HEK293T (cell line): ENCODE measurements at regions not wholly inside any gene's neighbourhood (a gene's known extent, or its start where the extent isn't known, plus 50 kb on each side); places are given as distances from the start of the nearest gene placed in this dataset.

Source experiments
- CTCF ChIA-PET: fragments of 350-600 bp; formaldehyde crosslinking; extraction: SDS; loops from one replicate; lab custom pipeline; 2021; ENCODE audit warnings: antibody characterized with exemption, inconsistent platforms; lab: Yijun Ruan, JAX
- POLR2A ChIA-PET: fragments of 350-600 bp; formaldehyde crosslinking; extraction: SDS; loops from one replicate; lab custom pipeline; 2020; ENCODE audit warnings: antibody characterized with exemption, inconsistent platforms; lab: Yijun Ruan, JAX
- DNase-seq: peaks from one replicate; pipeline ENCODE4 v3.0.0; 2012; ENCODE audit warnings: mixed read lengths; ENCODE audit errors: extremely low spot score
- ARNT ChIP-seq: fragments of 450-650 bp; IDR thresholded peaks from 2 replicates; pipeline ENCODE4 v1.6.1; 2017; ENCODE audit warnings: mild to moderate bottlenecking
- BHLHE40 ChIP-seq: fragments of 450-650 bp; IDR thresholded peaks from 2 replicates; pipeline ENCODE4 v1.6.1; 2016; ENCODE audit warnings: mild to moderate bottlenecking, moderate library complexity, borderline replicate concordance
- CTBP1 ChIP-seq: fragments of 450-650 bp; IDR thresholded peaks from 2 replicates; pipeline ENCODE4 v1.6.1; 2016; ENCODE audit warnings: borderline replicate concordance
- ELF4 ChIP-seq: fragments of 450-650 bp; IDR thresholded peaks from 2 replicates; pipeline ENCODE4 v1.6.1; 2017; ENCODE audit warnings: antibody characterized with exemption
- FOXA1 ChIP-seq: fragments of 450-650 bp; IDR thresholded peaks from 2 replicates; pipeline ENCODE4 v1.6.1; 2016; ENCODE audit warnings: mild to moderate bottlenecking
- FOXK2 ChIP-seq: fragments of 450-650 bp; IDR thresholded peaks from 2 replicates; pipeline ENCODE4 v1.6.1; 2016; ENCODE audit warnings: mild to moderate bottlenecking
- FOXM1 ChIP-seq: fragments of 450-650 bp; IDR thresholded peaks from 2 replicates; pipeline ENCODE4 v1.6.1; 2017; ENCODE audit warnings: mild to moderate bottlenecking, borderline replicate concordance
- HDGF ChIP-seq: fragments of 450-650 bp; IDR thresholded peaks from 2 replicates; pipeline ENCODE4 v1.6.1; 2017; ENCODE audit warnings: antibody characterized with exemption, borderline replicate concordance
- L3MBTL2 ChIP-seq: fragments of 450-650 bp; conservative IDR thresholded peaks from 2 replicates; pipeline ENCODE4 v1.6.1; 2016; ENCODE audit warnings: mild to moderate bottlenecking
- LEF1 ChIP-seq: fragments of 450-650 bp; IDR thresholded peaks from 2 replicates; pipeline ENCODE4 v1.6.1; 2017; ENCODE audit warnings: mild to moderate bottlenecking, borderline replicate concordance
- NFRKB ChIP-seq: fragments of 450-650 bp; IDR thresholded peaks from 2 replicates; pipeline ENCODE4 v1.6.1; 2016; ENCODE audit warnings: mild to moderate bottlenecking, moderate library complexity
- SP1 ChIP-seq: fragments of 450-650 bp; IDR thresholded peaks from 2 replicates; pipeline ENCODE4 v1.6.1; 2017
- SUZ12 ChIP-seq: fragments of 450-650 bp; IDR thresholded peaks from 2 replicates; pipeline ENCODE4 v1.6.1; 2016; ENCODE audit warnings: mild to moderate bottlenecking
- TARDBP ChIP-seq: fragments of 450-650 bp; IDR thresholded peaks from 2 replicates; pipeline ENCODE4 v1.6.1; 2016
- ZNF384 ChIP-seq: fragments of 450-650 bp; IDR thresholded peaks from 2 replicates; pipeline ENCODE4 v1.6.1; 2016
- TF ChIP-seq, protein P1 (sequence below): fragments of 450-650 bp; IDR thresholded peaks from 2 replicates; pipeline ENCODE4 v1.6.1; 2016

DNA sequence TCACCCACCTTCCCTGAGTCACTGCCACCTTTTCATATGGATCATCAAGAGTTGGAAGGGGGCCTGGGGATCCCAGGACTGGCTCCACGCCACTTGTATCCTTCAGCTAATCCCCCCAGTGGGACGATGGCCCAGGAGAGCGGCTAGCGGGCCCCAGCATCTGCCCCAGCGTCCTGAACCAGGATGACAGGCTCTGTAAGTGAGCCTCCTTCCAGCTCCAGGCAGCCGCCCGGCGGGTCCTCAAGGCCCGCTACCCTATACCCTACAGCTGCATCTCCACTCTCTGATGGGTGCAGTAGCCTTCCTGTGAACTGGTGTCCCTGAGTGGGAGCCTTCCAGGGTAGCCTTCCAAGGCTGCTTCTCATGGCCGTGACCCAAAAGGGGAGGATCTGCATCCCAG is 183.1 kb downstream of the ATG4C start:
- CTCF ChIA-PET, result no interaction called here

DNA sequence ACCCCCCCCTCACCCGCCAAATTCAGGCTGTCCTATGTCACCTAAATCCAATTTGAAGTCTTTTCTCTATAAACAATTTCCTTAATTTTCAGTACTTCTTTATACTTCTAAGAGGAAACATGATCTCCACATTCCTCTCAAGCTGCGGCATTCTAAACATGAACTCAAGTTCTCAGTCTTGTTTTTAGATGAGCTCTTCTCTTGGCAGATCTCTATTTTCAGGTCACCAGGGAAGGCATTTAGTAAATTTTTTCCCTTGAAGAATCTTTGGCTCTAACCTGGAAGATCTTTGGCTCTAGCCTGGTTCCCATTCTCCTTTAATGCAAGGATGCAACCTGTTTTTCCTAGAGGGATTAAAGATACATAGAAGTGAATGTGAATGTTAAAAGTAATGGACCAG is 193.4 kb downstream of the ATG4C start:
- TF ChIP-seq SP1, result no peak
- TF ChIP-seq FOXA1, result no peak
- no peak for TF ChIP-seq ZNF384
- TF ChIP-seq BHLHE40, result no peak
- no peak for TF ChIP-seq SUZ12
- TF ChIP-seq HDGF, result no peak
- no peak for TF ChIP-seq FOXM1
- TF ChIP-seq ELF4, result no peak
- TF ChIP-seq NFRKB, result no peak
- TF ChIP-seq FOXK2, result no peak
- TF ChIP-seq ARNT, result no peak
- TF ChIP-seq, protein P1, sequence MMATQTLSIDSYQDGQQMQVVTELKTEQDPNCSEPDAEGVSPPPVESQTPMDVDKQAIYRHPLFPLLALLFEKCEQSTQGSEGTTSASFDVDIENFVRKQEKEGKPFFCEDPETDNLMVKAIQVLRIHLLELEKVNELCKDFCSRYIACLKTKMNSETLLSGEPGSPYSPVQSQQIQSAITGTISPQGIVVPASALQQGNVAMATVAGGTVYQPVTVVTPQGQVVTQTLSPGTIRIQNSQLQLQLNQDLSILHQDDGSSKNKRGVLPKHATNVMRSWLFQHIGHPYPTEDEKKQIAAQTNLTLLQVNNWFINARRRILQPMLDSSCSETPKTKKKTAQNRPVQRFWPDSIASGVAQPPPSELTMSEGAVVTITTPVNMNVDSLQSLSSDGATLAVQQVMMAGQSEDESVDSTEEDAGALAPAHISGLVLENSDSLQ, result no peak
- TF ChIP-seq L3MBTL2, result no peak
- no peak for TF ChIP-seq TARDBP
- no peak for TF ChIP-seq LEF1
- no peak for TF ChIP-seq CTBP1
- CTCF ChIA-PET, result no interaction called here
- no peak for DNase-seq
- POLR2A ChIA-PET, result no interaction called here

More for the DNA sequence above, 183.1 kb downstream of the ATG4C start:
- no peak for DNase-seq
- TF ChIP-seq ELF4 (no peak), HDGF (no peak), FOXM1 (no peak), SP1 (no peak), CTBP1 (no peak)
- POLR2A ChIA-PET, result no interaction called here

- CTCF ChIA-PET, result no interaction called here
- POLR2A ChIA-PET, result no interaction called here
- no peak for DNase-seq
- TF ChIP-seq SP1 (no peak), TARDBP (no peak), FOXK2 (no peak), CTBP1 (no peak), FOXM1 (no peak), BHLHE40 (no peak), HDGF (no peak), FOXA1 (no peak), ZNF384 (no peak), LEF1 (no peak), ARNT (no peak), NFRKB (no peak), SUZ12 (no peak), L3MBTL2 (no peak), ELF4 (no peak)
- TF ChIP-seq, protein P1, result no peak
Observed at GRCh38 chr1:62978741-62979140, 194.8 kb downstream of the ATG4C start.

DNA sequence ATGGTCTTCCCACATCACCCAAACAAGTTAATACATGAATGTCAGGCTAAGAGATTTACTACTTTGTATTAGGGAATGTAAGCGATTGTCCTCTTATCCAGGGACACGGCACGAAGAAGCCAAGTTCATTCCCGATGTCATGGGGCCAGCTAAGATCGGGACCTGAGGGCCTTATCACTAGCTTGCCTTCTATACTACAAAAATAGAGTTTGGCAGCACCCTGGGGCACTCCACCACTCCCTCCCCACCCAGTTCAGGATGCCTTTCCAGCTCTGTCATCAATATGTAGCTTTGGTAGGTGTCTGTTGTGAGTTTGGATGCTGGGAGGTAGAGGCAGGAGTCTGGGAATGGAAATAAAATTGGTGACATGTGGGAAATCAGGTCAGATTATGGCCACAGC is 197.5 kb downstream of the ATG4C start:
- CTCF ChIA-PET, result no interaction called here
- POLR2A ChIA-PET, result no interaction called here
- no peak for TF ChIP-seq TARDBP
- TF ChIP-seq FOXK2, result no peak
- no peak for TF ChIP-seq HDGF
- TF ChIP-seq SP1, result no peak
- TF ChIP-seq, protein P1, result no peak
- TF ChIP-seq CTBP1, result no peak
- no peak for TF ChIP-seq ARNT
- no peak for TF ChIP-seq FOXA1
- TF ChIP-seq FOXM1, result no peak
- TF ChIP-seq LEF1, result no peak
- TF ChIP-seq BHLHE40, result no peak
- no peak for TF ChIP-seq ELF4
- TF ChIP-seq ZNF384, result no peak
- TF ChIP-seq NFRKB, result no peak
- no peak for TF ChIP-seq L3MBTL2
- no peak for TF ChIP-seq SUZ12
- DNase-seq, result no peak

DNA sequence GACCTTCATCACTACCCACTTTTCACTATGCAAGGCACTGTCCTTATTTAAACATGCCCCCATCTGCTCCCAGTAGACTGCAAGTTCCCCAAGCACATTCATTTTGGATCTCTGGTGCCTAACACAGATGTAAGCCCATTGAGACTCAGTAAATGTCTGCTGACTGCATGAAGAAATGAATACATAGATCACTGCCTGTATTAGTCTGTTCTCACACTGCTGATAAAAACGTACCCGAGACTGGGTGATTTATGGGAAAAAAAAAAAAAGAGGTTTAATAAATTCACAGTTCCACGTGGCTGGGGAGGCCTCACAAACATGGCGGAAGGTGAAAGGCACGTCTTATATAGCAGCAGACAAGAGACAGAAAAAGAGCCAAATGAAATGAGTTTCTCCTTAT is 204.9 kb downstream of the ATG4C start:
- POLR2A ChIA-PET, result interaction anchor here (0.8 kb wide), 1 partner anchor 204 kb away, joined by 3 read pairs; no protein-coding TSS in a partner anchor
- no peak for TF ChIP-seq LEF1
- TF ChIP-seq CTBP1, result no peak
- TF ChIP-seq NFRKB, result no peak
- no peak for TF ChIP-seq ZNF384
- no peak for TF ChIP-seq TARDBP
- TF ChIP-seq BHLHE40, result no peak
- TF ChIP-seq L3MBTL2, result no peak
- TF ChIP-seq ELF4, result no peak
- no peak for TF ChIP-seq HDGF
- TF ChIP-seq ARNT, result no peak
- TF ChIP-seq, protein P1, result no peak
- no peak for TF ChIP-seq SUZ12
- TF ChIP-seq SP1, result no peak
- no peak for TF ChIP-seq FOXK2
- no peak for TF ChIP-seq FOXA1
- no peak for TF ChIP-seq FOXM1
- DNase-seq, result no peak
- CTCF ChIA-PET, result no interaction called here

DNA sequence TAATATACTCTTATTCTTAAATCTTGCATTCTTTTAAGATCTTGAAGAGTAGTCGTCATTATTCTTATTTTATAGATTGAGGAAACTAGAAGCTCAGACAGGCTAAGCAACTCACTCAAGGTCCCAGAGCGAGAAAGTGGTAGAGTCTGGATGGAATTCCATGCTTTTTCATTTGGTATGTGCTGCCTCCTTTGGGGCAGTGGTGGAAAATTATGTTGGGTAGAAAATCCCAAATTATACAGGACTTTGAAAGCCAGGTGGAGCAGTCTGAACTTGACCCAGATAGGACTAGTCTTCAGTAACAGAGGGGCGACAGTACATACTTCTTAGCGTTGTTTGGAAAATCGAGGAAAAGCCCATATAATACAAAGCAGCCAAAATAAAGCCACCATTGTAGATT is 205.6 kb downstream of the ATG4C start:
- POLR2A ChIA-PET, result no interaction called here
- no peak for TF ChIP-seq ZNF384
- no peak for TF ChIP-seq FOXA1
- TF ChIP-seq SUZ12, result no peak
- no peak for TF ChIP-seq CTBP1
- TF ChIP-seq, protein P1, result no peak
- no peak for TF ChIP-seq HDGF
- no peak for TF ChIP-seq ARNT
- TF ChIP-seq ELF4, result no peak
- TF ChIP-seq FOXK2, result no peak
- no peak for TF ChIP-seq L3MBTL2
- TF ChIP-seq LEF1, result no peak
- TF ChIP-seq TARDBP, result no peak
- TF ChIP-seq FOXM1, result no peak
- CTCF ChIA-PET, result no interaction called here
- no peak for DNase-seq
